Colonic mucosa (tissue), 4 donors: ENCODE measurements at regions not wholly inside any gene's neighbourhood (a gene's known extent, or its start where the extent isn't known, plus 50 kb on each side); places are given as distances from the start of the nearest gene placed in this dataset.

Experiments
- DNase-seq: peaks from one replicate; pipeline ENCODE4 v3.0.0-alpha.2; 2020
- H3K27ac ChIP-seq: fragments of 200-600 bp; one replicate; pipeline ENCODE4 v1.8.0; 2021
- H3K27me3 ChIP-seq: fragments of 200-600 bp; one replicate; pipeline ENCODE4 v1.8.0; 2021
- H3K36me3 ChIP-seq: fragments of 200-600 bp; one replicate; pipeline ENCODE4 v1.8.0; 2021
- H3K4me1 ChIP-seq: fragments of 200-600 bp; one replicate; pipeline ENCODE4 v1.8.0; 2021; ENCODE audit warnings: mild to moderate bottlenecking
- H3K4me3 ChIP-seq: fragments of 200-600 bp; one replicate; pipeline ENCODE4 v1.8.0; 2021
- H3K9ac ChIP-seq, 2 donors: one replicate each; pipeline ENCODE4 v1.7.0; 2013; ENCODE audit warnings: control low read depth in 2 of 2, low read depth in 2 of 2, low read length in 2 of 2
- H3K9me3 ChIP-seq: fragments of 200-600 bp; one replicate; pipeline ENCODE4 v1.8.0; 2021
- intact Hi-C: fragments of 100-400 bp; cut with DNase I; formaldehyde crosslinking; loops from one replicate; pipeline ENCODE4 v1.14.1; 2022
- TF ChIP-seq, protein P1 (sequence below): fragments of 200-600 bp; IDR thresholded peaks from one replicate; pipeline ENCODE4 v1.8.0; 2022; ENCODE audit warnings: antibody characterized with exemption, mild to moderate bottlenecking
- donor health status: healthy.
- donor health status: DM: no; HTN: no; CAD: no.
- donor health status: DM: no; HTN: no; CAD: no.

DNA sequence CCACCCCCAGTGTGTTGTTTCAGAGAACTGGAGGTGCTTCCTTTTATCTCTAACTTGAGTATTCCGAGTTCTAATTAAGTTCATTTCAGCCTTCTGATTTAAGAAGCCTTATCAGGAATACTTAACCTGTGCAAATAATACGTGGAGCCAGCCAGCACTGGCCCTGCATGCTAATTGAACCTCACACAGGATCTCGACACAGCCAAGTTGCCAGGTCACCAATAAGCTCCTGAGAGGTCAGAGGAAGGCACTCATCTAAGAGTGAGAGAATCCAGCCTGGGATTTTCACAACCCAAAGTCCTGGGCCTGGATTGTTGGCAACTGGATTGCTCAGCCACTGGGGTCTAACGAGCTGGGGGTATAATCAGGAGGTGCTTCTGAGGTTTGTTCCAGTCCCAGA lies 157.7 kb upstream of the LRFN2 start:
- Histone ChIP-seq H3K27ac (no peak overlapping the region), H3K9me3 (no peaks in the 10 kb centered on the region), H3K4me3 (no peak overlapping the region), H3K36me3 (no peaks in the 10 kb centered on the region), H3K4me1 (no peaks in the 10 kb centered on the region), H3K9ac (no peak overlapping the region), H3K27me3 (no peaks in the 10 kb centered on the region)
- no peak for DNase-seq
- TF ChIP-seq, protein P1, sequence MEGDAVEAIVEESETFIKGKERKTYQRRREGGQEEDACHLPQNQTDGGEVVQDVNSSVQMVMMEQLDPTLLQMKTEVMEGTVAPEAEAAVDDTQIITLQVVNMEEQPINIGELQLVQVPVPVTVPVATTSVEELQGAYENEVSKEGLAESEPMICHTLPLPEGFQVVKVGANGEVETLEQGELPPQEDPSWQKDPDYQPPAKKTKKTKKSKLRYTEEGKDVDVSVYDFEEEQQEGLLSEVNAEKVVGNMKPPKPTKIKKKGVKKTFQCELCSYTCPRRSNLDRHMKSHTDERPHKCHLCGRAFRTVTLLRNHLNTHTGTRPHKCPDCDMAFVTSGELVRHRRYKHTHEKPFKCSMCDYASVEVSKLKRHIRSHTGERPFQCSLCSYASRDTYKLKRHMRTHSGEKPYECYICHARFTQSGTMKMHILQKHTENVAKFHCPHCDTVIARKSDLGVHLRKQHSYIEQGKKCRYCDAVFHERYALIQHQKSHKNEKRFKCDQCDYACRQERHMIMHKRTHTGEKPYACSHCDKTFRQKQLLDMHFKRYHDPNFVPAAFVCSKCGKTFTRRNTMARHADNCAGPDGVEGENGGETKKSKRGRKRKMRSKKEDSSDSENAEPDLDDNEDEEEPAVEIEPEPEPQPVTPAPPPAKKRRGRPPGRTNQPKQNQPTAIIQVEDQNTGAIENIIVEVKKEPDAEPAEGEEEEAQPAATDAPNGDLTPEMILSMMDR = no peak
- intact Hi-C loops = no loop called here

DNA sequence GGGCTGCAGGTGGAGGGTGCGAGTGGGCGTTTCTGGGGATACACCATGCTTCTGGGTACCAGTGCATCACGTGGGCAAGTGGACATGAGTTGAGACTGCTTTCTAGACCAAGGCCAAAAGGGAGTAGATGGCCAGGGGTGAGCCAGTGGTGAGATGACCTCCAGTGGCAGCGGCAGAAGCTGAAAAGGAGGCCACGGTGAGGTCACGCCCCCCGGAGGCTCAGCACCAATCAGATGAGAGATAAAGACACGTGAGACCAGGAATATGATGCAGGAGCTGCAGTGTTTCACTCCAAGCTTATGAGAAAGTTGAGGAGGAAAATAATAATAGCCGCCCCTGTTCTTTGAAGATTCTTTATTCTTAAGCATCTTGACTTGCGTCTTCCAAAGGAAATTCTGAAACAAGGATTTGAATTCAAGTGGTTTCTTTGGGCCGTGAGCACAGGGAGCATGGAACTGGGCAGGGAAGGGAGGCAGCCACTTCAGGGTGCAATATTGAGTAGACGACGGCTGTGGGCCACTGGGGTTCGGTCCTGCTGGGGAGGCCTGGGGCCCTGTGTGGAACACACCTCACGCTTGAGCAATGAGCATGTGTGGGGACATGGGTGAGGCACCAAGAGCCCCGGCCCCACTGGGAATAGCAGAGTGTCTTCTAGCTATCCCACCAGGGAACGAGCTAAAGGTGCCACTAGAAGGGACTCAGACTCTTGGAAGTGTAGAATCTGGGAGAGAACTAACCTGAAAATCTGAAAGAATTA lies 156.7 kb upstream of the LRFN2 start:
- TF ChIP-seq, protein P1 = no peak
- no peaks in the 10 kb centered on the region for H3K4me1 ChIP-seq
- H3K9ac ChIP-seq = no peak overlapping the region
- H3K4me3 ChIP-seq = no peak overlapping the region
- intact Hi-C loops = no loop called here
- no peak overlapping the region for H3K27ac ChIP-seq
- no peaks in the 10 kb centered on the region for H3K36me3 ChIP-seq
- H3K9me3 ChIP-seq = no peaks in the 10 kb centered on the region
- no peaks in the 10 kb centered on the region for H3K27me3 ChIP-seq
- no peak for DNase-seq

DNA sequence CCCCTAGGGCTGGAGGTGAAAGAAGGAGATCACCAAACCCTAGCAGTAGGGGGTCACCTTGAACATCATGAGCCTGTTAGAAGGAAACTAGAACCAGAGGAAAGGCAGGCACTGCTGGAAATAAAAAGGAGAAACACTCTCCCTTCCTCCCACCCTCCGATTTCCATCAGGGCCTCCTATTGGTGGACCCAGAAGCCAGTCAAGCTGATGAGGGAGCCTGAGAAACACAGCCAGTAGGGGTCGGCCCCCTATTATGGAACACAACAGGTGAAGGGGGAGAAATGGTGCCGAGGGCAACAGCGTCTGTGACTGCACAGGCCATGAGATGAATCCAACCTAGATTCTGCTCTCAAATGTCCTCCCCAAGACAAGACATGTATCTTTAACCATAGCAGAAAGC lies 156.1 kb upstream of the LRFN2 start:
- Histone ChIP-seq H3K4me3 (no peak overlapping the region), H3K36me3 (no peaks in the 10 kb centered on the region), H3K9me3 (no peaks in the 10 kb centered on the region), H3K27me3 (no peaks in the 10 kb centered on the region), H3K9ac (no peak overlapping the region), H3K4me1 (no peaks in the 10 kb centered on the region), H3K27ac (no peak overlapping the region)
- intact Hi-C loops = no loop called here
- DNase-seq = no peak
- TF ChIP-seq, protein P1 = no peak

DNA sequence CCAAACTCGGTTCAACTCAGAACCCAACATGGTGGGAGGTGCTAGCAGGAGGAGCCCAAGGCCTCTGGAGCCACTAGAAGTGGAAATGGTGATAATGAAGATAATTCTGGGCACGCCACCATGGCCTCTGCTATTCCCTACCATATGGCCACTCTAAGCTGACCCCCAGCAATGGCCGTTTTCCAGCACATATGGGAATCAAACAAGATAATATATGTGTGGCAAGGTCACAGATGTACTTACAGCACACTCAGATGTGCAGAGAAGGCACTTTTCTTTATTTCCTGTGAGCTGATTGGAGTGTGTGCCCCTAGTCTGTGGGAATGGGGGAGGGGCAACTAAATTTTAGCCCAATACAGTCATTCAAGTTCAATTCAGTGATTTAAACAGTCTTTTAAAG lies 153.4 kb upstream of the LRFN2 start:
- H3K4me3 ChIP-seq = no peak overlapping the region
- no peaks in the 10 kb centered on the region for H3K9me3 ChIP-seq
- no peaks in the 10 kb centered on the region for H3K36me3 ChIP-seq
- intact Hi-C loops = no loop called here
- no peaks in the 10 kb centered on the region for H3K4me1 ChIP-seq
- H3K9ac ChIP-seq = no peak overlapping the region
- DNase-seq = no peak
- H3K27ac ChIP-seq = no peak overlapping the region
- no peaks in the 10 kb centered on the region for H3K27me3 ChIP-seq
- TF ChIP-seq, protein P1 = no peak

DNA sequence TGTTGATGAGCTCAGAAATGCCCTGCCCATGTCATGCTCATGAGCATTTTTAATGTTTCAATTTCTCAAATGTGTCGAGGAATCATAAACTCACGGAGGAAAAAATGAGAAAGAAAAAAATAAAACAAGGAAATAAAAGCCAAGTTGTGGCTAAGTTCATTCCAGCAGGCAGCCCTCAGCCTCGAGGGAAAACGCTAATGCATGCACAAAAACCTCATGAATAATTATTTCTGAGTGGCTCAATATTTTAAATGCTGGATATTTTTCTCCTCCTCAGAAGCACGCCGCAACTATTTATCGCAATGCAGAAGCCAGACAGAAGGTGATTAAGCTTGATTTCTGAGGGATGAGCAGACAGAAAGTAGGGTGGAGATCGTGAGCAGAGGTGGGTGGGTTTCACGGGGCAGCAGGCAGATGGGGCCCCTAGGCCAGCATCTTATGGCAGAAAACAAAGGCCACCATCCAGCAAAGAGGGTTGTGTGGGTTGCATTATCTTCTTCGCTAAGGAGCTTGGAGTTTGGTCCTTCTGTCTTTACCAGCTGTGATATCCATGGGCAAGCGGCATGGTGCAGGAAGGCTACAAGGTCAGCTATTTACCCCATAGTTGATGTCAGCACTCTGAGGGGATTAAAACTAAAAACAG lies 151.5 kb upstream of the LRFN2 start:
- intact Hi-C loops = no loop called here
- no peak overlapping the region for H3K9ac ChIP-seq
- H3K4me3 ChIP-seq = no peak overlapping the region
- no peaks in the 10 kb centered on the region for H3K4me1 ChIP-seq
- H3K9me3 ChIP-seq = no peaks in the 10 kb centered on the region
- H3K27me3 ChIP-seq = no peaks in the 10 kb centered on the region
- TF ChIP-seq, protein P1 = no peak
- DNase-seq = no peak
- no peaks in the 10 kb centered on the region for H3K36me3 ChIP-seq
- no peak overlapping the region for H3K27ac ChIP-seq
